ENCODE measurements at regions not wholly inside any gene's neighbourhood (a gene's known extent, or its start where the extent isn't known, plus 50 kb on each side); places are given as distances from the start of the nearest gene placed in this dataset.
"Not testable (repeated sequence)": the region's sequence is repeated elsewhere in the genome, so short reads cannot be mapped to it uniquely, and the experiment has no call there.

DNA sequence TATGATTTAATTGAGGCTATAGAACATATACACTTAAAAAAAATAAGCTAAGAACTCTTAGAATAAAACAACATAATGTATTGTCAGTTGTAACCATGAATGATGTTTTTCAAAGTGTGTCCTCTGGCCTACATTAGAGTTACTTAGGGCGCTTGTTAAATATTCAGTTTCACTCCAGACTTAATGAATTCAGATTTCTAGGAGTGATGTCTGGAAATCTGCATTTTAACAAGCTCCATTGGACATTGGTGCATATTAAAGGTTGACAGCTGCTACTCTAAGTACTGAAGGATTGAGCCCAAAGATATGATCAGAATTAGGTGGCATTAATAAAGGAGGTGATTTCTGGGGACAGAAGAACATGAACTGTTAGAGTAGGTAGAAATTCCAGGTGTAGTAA lies 66.9 kb upstream of the LRRC37A2 start:
- DNase-seq; H3K4me2 ChIP-seq (ENCODE audit: low read depth, low read length); H2BK15ac ChIP-seq (ENCODE audit: low read depth, low read length); H2BK5ac ChIP-seq (ENCODE audit: low read depth, low read length, poor library complexity, severe bottlenecking); H2AFZ ChIP-seq (replicated peaks; ENCODE audit: low read length, poor library complexity); H2BK20ac ChIP-seq (ENCODE audit: low read depth, low read length); H3K9ac ChIP-seq (ENCODE audit: low read depth, low read length); H3K4me3 ChIP-seq (ENCODE audit: insufficient read depth, low read depth, low read length); in situ Hi-C loops (cut with MboI; ENCODE audit: low sequenced_read_pairs); intact Hi-C loops (cut with micrococcal nuclease); H3K9me3 ChIP-seq (ENCODE audit: control insufficient read depth, insufficient read depth, low read length); H4K20me1 ChIP-seq (ENCODE audit: insufficient read depth, low read length); POLR2A ChIA-PET (ENCODE audit: unreplicated experiment); H4K5ac ChIP-seq (ENCODE audit: low read depth, low read length); H3K4ac ChIP-seq (ENCODE audit: low read depth, low read length); ATAC-seq (ENCODE audit: low read depth); H3K56ac ChIP-seq (ENCODE audit: extremely low read depth, insufficient read depth, low read length); H4K91ac ChIP-seq (ENCODE audit: insufficient read depth, low read depth, low read length); CTCF ChIA-PET; H2AK9ac ChIP-seq (replicated peaks; ENCODE audit: low read depth, low read length, poor library complexity); H3K27ac ChIP-seq (ENCODE audit: insufficient read depth, low read length); H3K9me1 ChIP-seq (ENCODE audit: insufficient read depth, low read length); H3K4me1 ChIP-seq (ENCODE audit: control insufficient read depth, insufficient read depth, low read length); H3K23ac ChIP-seq (ENCODE audit: low read depth, low read length); H2AK5ac ChIP-seq (ENCODE audit: low read depth, low read length); H3K18ac ChIP-seq (ENCODE audit: low read depth, low read length); H4K8ac ChIP-seq (ENCODE audit: low read depth in 2 of 2, low read length in 2 of 2); dilution Hi-C loops (cut with HindIII; ENCODE audit: low sequenced_read_pairs, unreplicated experiment); H3K14ac ChIP-seq (replicated peaks; ENCODE audit: low read depth, low read length); H2BK120ac ChIP-seq (ENCODE audit: low read depth, low read length); H3K79me1 ChIP-seq (ENCODE audit: low read depth in 1 of 2, low read length in 2 of 2); BruUV-seq (replicated peaks); H3K36me3 ChIP-seq (ENCODE audit: control insufficient read depth, insufficient read depth, low read length); H3K27me3 ChIP-seq (ENCODE audit: control insufficient read depth, insufficient read depth, low read length): not testable (repeated sequence)
- WGBS, 2 experiments (ENCODE audit: extremely low coverage in 2 of 2, insufficient read length in 1 of 2) = no CpG with 5 or more reads among the region's 1 CpG

DNA sequence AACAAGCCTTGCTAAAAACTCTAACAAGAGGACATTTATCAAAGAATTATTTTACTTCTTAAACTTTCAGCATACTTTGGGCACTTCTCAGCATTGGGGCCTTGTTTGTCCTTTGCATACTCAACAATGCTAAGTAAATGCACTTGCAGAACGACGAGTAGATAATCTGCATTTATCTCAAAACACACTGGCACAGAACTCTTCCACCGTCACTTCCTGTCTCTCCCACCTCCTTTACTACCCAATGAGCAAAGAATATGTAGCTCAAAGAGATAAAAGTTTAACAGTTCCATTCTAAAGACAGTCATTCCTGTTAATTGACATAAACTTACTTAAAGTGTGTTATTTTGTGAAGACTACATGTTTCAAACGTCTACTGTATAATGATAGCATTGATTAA lies 70.1 kb upstream of the LRRC37A2 start:
- dilution Hi-C loops (cut with HindIII; ENCODE audit: low sequenced_read_pairs, unreplicated experiment); H3K14ac ChIP-seq (replicated peaks; ENCODE audit: low read depth, low read length); H2BK5ac ChIP-seq (ENCODE audit: low read depth, low read length, poor library complexity, severe bottlenecking); H4K91ac ChIP-seq (ENCODE audit: insufficient read depth, low read depth, low read length); in situ Hi-C loops (cut with MboI; ENCODE audit: low sequenced_read_pairs); H2BK15ac ChIP-seq (ENCODE audit: low read depth, low read length); H3K4me3 ChIP-seq (ENCODE audit: insufficient read depth, low read depth, low read length); intact Hi-C loops (cut with micrococcal nuclease); CTCF ChIA-PET; H3K23ac ChIP-seq (ENCODE audit: low read depth, low read length); H3K56ac ChIP-seq (ENCODE audit: extremely low read depth, insufficient read depth, low read length); H3K4ac ChIP-seq (ENCODE audit: low read depth, low read length); BruUV-seq (replicated peaks); H3K4me2 ChIP-seq (ENCODE audit: low read depth, low read length); H2BK120ac ChIP-seq (ENCODE audit: low read depth, low read length); H2AK9ac ChIP-seq (replicated peaks; ENCODE audit: low read depth, low read length, poor library complexity); H2BK20ac ChIP-seq (ENCODE audit: low read depth, low read length); ATAC-seq (ENCODE audit: low read depth); H2AK5ac ChIP-seq (ENCODE audit: low read depth, low read length); H3K79me1 ChIP-seq (ENCODE audit: low read depth in 1 of 2, low read length in 2 of 2); H3K9ac ChIP-seq (ENCODE audit: low read depth, low read length); H3K4me1 ChIP-seq (ENCODE audit: control insufficient read depth, insufficient read depth, low read length); H3K27me3 ChIP-seq (ENCODE audit: control insufficient read depth, insufficient read depth, low read length); H3K36me3 ChIP-seq (ENCODE audit: control insufficient read depth, insufficient read depth, low read length); H4K20me1 ChIP-seq (ENCODE audit: insufficient read depth, low read length); H3K18ac ChIP-seq (ENCODE audit: low read depth, low read length); H3K27ac ChIP-seq (ENCODE audit: insufficient read depth, low read length); H4K8ac ChIP-seq (ENCODE audit: low read depth in 2 of 2, low read length in 2 of 2); H3K9me1 ChIP-seq (ENCODE audit: insufficient read depth, low read length); POLR2A ChIA-PET (ENCODE audit: unreplicated experiment); H3K9me3 ChIP-seq (ENCODE audit: control insufficient read depth, insufficient read depth, low read length); H4K5ac ChIP-seq (ENCODE audit: low read depth, low read length); H2AFZ ChIP-seq (replicated peaks; ENCODE audit: low read length, poor library complexity); DNase-seq: not testable (repeated sequence)
- no CpG with 5 or more reads among the region's 4 CpGs for WGBS, 2 experiments (ENCODE audit: extremely low coverage in 2 of 2, insufficient read length in 1 of 2)
